GM18870 (cell line): ENCODE measurements at regions not wholly inside any gene's neighbourhood (a gene's known extent, or its start where the extent isn't known, plus 50 kb on each side); places are given as distances from the start of the nearest gene placed in this dataset.

Experiments used
- ATAC-seq: cut with Tn5 transposase; IDR thresholded peaks from one replicate; pipeline ENCODE4 v1.9.1; 2021; ENCODE audit warnings: moderate library complexity; ENCODE audit not compliant: unreplicated experiment

DNA sequence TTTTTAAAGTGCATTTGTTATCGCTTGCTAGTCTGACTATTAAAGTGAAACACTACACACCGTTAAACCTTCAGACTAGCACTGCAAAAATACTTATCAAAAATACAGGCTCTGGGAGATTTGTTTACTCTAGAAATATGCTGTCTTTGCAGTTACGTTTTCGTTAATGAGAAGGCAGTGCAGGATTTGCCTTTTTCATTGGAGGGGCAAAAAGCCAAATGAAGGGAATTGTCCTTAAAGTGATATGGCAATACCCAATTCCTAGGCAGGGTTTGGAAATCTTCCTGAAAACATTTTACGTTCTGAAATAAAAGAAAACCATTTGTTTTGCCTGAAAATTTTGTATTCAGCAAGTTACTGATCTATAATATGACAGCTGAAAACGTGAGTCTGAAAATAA, 1800.2 kb downstream of the MAT2B start:
- no peak for ATAC-seq

DNA sequence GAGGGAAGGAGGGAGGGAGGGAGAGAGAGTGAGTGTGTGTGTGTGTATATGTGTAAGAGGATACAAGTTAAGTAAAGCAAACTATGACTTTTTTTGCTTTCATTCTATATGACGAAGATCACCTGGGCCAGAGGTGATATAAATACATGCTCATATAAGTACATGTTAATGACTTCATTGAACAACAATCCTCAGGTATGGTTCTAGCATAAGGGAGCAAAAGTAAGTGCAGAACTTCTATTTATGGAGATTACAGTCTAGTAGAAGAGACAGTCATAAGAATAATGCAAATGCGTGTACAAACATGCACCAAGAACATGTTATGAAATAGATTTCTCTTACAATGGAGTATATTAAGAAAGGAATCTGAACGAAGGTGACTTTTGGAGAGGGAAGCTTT, 1804.0 kb downstream of the MAT2B start:
- no peak for ATAC-seq

DNA sequence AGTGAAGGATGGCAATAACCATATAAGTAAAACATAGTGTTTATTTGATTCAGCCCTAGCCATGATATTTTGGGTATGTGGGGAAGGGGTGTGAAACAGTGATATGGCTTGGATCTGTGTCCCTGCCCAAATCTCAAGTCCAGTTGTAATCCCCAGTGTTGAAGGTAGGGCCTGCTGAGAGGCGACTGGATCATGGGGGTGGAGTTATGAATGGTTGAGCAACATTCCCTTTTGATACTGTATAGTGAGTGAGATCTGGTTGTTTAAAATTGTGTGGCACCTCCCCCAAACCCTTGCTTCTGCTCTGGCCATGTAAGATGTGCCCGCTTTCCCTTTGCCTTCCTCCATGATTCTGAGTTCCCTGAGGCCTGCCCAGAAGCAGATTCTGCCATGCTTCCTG, 1804.6 kb downstream of the MAT2B start:
- ATAC-seq: no peak

DNA sequence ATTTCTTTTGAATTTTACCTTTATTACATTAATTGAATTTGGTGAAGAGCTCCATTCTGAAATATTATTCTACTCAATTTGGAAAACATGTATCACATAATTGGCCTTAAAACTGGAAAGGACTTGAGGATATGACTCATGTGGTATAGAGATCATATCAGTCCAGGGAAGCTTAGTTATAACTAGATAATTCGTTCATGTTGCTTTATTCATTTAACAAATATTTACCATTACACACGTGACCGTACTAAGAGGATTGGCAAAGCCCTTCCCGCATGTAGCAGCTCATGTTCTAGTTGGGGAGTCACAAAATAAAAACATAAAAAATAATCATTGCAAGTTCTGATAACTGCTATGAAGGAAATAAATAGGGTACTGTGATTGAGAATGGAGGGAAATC, 1816.5 kb downstream of the MAT2B start:
- no peak for ATAC-seq

DNA sequence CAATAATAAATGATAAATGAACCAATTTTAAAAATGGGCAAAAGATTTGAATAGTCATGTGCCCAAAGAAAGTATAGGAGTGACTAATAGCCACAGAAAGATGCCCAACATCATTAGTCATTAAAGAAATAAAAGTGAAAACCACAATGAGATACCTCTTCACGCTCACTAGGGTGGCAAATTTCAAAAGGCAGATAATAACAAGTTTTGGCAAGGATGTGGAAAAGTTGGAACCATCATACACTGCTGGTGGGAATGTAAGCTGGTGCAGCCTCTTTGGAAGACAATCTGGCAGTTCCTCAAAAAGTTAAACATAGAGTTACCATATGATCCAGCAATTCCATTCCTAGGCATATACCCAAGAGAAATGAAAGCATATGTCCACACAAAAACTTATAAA, 1819.8 kb downstream of the MAT2B start:
- ATAC-seq: no peak

DNA sequence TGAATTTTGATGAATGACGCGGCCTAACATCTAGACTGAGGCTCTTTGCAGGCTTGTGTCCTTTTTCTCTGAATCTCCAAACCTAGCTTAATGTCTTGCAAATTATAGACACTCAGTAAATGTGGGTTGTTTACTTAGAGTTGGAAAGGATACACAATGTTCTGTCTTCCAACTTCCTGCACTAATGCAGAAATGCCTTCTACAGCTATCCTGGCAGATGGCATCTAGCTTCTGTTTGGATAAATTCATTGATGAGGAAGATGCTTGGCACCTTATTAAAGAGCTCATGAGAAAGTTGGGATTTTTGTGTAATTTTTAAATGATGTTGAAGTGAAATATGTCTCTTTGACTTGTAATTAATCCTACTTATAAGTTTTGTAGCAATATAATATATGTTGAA, 1822.2 kb downstream of the MAT2B start:
- no peak for ATAC-seq

DNA sequence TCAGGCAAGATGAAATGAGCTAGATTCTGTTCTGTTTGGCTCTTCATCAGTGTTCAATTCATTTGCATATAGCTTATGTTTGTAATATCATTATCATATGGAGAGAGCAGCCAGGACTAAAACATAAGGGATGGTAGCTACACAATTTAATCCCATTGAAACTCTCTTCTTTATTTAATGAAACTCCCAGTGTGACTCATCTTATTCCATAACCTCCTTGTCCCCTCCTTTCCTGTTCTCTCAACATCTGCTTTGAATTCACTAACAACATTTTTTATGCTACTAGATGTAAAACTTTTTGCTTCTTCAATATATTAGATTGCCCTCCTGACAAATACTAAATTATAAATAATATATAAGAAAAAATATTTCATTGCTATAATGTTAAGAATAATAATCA, 1823.4 kb downstream of the MAT2B start:
- no peak for ATAC-seq

DNA sequence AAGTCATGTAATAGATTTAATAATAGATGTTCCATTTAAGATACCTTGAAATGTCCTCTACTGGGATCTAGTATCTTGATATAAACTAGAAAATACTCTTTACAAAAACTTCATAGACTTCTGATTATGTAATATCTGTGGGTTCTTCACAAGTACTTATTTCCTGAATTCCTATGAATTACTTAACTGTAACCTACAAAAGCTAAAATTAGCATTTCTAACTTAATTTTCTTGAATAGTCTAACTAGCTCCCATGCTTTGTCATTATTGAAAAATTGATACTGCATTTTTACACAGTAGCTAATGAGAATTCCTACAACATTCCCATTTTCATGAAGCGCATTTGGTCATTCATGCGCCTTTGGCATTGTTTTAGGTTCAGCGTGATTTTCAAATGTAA, 1828.2 kb downstream of the MAT2B start:
- ATAC-seq: no peak

DNA sequence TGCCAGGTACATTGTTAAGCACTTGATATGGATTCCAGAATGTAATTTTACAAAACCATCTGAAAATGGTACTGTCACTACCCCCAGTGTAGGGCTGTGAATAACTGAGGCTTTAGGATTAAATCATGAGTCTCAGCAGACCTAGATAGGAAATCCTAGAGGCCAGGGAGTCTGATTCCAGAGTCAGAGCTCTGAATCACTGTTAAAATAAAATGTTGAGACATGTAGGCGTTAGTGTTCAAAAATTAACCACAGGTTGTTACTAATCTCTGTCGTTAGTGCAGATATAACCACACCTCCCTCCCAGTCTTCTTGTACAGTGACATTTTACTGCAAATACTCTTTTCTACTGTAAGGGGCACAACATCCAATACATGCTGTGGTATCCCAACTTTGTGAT, 1828.8 kb downstream of the MAT2B start:
- ATAC-seq: no peak

DNA sequence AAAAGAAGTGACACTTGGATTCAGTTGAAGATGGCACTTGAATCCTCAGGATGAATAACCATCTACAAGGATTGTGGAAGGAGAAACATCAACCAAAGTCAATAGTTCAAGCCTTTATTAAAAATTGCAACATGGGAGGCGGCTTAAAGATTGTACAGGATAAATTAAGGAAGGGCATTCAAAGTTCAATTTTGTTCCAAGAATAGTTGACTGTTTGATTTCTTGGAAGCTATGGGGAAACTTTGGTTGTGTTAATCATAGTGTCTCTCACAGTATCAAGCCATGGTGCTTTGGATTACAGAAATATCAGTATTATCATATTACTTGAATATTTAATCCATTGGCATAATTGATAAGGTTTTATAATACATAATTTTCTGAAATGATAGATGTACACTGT, 1844.3 kb downstream of the MAT2B start:
- ATAC-seq: no peak

DNA sequence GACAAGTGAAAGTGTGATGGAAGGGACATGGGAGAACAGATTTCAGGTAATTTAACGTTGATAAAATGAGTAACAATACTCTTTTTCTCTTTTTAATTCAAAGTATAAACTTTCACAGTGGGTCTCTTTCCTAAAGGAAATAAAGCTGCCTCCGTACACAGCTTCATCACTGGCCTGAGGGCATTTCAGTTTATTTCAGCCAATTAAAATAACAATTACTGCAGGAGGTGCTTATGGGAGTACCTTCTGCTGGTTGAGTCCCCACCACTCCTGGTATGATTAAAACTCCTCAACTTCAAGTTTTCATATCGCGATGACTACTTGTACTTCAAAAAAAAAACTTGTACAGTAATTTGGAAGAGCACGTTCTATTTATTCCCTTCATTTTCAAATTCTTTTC, 1845.9 kb downstream of the MAT2B start:
- no peak for ATAC-seq

DNA sequence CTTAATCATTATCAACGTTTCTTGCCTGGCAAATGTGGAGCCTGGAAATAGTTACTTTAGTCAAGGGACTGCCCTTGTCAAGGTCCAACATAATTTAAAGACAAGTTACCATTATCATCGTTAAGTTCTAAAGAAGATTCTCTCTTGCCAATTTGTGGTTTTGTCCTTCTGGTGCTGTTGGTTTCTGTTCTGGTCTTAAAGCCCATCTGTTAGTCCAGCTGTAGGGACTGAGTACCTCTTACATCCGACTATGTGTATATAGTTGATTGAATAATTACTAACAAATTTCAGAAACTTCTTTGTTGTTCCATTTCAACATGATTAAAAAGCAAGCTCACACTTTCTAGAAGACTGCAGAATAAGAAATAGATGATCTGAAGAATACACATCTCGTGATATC, 1854.9 kb downstream of the MAT2B start:
- ATAC-seq: no peak

DNA sequence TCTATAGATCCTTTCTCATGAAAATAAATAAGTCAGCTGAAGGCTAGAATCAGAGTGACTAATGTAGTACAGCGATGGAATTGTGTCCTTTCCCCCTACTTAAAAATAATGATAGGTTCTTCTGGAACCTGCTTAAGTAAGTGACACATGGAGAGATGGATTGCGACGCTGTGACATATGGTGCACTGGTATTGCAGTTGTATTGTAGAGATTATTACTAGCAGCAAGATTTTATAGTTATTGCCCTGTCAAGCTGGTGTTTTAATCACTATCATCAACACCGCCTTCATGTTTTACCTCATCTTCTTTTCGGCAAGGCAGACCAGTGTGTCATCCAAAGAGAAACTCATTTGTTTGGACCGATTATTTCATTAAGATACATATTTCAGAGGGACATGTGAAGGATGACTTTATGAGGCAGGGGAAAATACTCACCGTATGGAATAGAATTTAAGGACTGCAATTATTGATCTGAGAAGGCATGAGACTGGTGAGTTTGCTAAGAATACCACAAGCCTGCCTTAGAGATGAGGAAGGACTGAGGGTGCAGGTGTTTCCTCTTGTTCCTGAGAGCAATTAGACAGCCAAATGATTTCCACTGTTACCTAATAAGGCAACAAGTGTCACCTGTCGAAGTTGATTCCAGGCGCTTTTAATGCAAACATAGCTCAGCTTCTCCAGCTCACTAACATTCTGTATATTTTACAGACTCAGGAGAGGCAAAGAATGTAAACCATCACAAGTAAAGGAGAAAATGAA, 1855.5 kb downstream of the MAT2B start:
- no peak for ATAC-seq

DNA sequence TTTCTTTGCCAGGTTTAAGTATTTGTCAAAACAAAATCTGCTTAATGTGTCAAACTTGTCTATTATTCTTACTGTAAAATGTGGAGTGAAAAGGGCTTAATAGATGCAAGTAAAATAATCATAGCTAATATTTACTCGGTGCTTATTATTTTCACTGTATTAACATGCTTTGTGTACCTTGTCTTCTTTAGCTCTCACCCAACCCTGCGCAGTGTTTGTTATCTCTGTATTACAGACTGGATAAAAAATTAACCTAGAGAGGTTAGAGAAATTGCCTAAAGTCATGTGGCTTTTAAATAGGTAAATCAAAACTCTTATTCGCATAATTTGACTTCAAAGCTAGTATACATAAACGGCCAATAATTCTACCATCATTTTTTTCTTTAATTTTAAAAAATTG, 1864.8 kb downstream of the MAT2B start:
- no peak for ATAC-seq

DNA sequence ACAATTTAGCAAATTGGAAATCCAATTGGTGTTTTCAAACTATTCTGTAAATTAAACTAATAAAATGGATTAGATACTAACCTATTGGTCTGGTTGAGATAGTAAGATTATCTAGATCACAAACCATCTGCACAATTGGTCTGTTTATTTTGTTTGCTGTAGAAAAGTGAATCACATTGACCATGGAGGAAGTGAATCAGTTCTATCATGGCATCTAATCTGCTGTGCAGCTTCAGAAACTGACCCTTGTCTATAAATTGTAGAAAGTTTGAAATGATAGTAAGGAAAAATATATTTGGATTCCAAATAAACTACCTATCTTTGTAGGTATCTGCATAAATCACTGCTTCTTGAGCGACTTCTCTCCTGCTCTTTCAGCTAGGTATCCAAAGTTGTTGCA, 1865.4 kb downstream of the MAT2B start:
- ATAC-seq: no peak

DNA sequence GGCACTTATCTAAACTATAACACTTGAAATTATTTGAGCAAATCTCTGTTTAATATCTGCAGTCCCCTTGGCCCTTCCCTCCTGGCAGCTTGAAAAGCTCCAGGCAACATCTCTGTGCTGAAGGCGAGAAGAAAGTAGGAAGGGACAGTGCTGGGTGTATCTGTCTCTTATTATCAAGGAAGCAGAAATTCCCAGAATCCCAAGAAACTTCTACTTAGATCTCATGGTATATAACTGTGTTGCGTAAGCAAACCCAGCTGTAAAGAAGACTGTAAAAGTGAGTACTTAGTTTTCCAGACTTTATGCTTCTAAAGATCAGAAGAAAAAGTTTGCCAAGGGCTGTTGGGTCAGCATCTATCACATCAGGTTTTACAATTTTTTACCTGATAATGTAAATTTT, 1869.8 kb downstream of the MAT2B start:
- no peak for ATAC-seq

DNA sequence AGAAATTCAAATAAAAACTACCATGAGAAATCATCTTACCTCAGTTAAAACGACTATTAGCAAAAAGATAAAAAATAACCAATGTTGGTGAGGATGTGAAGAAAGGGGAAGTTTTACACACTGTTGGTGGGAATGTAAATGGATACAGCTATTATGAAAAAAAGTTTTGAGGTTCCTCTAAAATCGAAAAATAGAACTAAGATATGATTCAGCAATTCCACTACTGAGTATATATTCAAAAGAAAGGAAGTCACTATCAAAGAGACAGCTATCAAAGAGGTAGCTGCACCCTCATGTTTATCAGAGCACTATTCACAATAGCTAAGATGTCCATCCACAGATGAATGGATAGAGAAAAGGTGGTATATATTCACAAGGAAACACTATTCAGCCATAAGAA, 1888.4 kb downstream of the MAT2B start:
- ATAC-seq: no peak

DNA sequence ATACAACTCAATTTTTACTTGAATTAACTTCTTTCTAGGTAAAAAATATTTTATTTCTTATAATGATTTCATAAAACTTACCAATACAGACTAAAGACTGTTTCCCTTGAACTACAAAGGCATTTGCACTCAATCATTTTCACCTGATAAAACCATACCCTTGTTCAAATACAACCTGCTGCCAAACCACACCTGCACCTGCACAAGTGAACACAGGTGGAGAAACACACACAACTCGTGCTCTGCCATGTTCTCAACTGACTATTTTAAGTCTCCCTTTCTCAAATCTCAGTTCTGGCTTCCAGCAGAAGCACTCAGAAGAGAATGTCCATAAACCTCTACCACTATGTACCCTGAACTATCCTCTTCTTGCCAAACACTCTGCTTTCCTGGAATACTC, 1892.1 kb downstream of the MAT2B start:
- ATAC-seq: no peak

DNA sequence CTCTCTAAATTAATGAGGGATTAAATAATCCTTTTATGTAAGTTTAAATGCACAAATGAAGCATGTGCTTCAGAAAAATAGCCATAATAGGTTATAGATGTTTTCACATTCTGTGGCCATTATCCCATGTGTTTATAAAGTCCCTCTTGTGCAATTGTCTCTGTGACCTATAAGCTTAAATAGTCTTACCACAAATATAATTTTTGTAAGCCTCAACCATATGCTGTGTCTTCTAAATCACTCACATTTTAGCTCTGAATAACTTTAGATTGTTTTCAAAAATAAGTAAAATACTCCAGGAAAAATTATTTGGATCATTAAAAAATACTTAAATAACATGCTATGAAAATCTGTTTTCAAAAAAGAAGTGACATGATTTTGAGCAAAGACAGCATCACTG, 1894.7 kb downstream of the MAT2B start:
- ATAC-seq: no peak

DNA sequence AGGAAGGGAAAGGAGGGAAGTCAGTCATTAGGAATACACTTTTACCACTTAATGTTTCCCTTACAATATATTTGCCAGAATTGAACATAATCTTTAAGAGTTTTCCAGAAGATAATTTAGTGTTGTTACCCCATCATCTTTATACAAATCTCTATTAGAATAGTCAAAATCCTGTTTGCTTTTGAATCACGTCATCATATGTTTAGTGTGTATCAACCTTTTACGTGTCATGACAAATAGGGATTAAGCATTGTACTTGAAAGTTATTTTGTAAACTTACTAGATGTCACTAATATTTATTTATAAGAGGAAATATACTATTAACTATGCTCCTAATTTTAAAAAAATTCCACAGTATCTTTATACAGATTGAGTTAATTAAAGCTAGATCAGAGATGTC, 1899.5 kb downstream of the MAT2B start:
- no peak for ATAC-seq

DNA sequence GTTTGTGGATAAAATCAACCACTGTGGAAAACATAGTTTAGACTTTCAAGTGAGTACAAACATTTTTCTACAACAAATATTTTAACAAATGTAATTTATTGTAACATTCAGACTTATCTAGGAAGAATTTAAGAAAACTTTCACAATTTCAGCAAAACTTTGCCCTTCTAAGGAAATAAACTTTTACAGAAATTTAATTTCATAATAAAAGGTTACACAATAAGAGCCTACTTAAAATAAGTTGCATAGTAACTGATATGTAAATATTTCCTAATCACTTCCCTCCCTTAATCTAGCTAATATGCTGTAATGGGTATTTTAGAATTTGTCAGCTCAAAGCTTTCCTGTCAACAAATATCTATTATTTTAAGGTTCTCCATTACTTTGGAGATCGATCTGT, 1899.9 kb downstream of the MAT2B start:
- no peak for ATAC-seq

DNA sequence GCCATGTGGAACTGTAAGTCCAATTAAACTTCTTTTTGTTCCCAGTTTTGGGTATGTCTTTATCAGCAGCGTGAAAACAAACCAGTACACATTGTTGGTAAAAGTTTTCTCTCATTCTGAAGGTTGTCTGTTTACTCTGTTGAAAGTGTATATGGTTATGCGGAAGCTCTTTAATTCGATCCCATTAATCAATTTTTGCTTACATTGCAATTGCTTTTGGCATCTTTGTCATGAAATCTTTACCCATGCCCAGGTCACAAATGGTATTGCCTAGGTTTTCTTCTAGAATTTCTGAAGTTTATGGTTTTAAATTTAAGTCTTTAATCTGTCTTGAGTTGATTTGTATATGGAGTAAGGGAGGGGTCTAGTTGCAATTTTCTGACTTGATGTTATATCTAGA, 1901.9 kb downstream of the MAT2B start:
- ATAC-seq: no peak

DNA sequence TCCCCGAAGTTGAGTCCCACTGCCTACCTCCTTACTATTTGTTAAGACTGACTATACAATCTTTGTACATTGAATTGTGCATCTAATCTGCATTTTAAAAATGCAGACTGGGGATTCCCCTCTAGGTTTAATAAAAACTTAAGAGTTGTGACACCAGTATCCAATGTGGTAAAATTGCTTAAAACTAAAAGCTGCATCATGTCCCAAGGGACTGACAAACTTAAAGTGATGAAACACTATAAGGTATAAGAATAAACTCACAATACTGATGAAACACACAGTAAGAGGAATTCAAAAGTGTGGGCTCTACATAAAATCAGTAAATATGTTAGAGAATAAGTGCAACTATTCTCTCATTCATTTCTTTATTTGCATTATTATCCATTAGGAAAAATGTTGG, 1905.1 kb downstream of the MAT2B start:
- ATAC-seq: no peak
